GM20000 (cell line): ENCODE measurements at regions not wholly inside any gene's neighbourhood (a gene's known extent, or its start where the extent isn't known, plus 50 kb on each side); places are given as distances from the start of the nearest gene placed in this dataset.
"Not testable (repeated sequence)": the region's sequence is repeated elsewhere in the genome, so short reads cannot be mapped to it uniquely, and the experiment has no call there.

Experiments
- DNase-seq: peaks from one replicate; pipeline ENCODE4 v3.0.0; 2012; ENCODE audit warnings: low spot score
- CTCF ChIP-seq: IDR thresholded peaks from 2 replicates; pipeline ENCODE4 v1.5.1; 2012; ENCODE audit warnings: mild to moderate bottlenecking, control low read depth; ENCODE audit errors: extremely low read depth, missing control alignments

GRCh38 chr2:187627153-187627552 is 72.9 kb upstream of the TFPI start:
- DNase-seq: no peak
- TF ChIP-seq CTCF: no peak

DNA sequence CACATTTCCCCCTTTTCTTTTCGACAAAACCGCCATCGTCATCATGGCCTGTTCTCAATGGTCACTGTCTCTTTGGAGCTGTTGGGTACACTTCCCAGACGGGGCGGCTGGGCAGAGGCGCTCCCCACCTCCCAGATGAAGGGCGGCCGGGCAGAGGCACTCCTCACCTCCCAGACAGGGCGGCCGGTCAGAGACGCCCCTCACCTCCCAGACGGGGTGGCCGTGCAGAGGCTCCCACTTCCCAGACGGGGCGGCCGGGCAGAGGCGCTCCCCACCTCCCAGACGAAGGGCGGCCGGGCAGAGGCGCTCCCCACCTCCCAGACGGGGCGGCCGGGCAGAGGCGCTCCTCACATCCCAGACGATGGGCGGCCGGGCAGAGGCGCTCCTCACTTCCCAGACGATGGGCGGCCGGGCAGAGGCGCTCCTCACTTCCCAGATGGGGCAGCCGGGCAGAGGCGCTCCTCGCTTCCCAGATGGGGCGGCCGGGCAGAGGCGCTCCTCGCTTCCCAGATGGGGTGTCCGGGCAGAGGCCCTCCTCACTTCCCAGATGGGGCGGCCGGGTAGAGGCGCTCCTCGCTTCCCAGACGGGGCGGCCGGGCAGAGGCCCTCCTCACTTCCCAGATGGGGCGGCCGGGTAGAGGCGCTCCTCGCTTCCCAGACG is 82.6 kb upstream of the TFPI start:
- DNase-seq: not testable (repeated sequence)

GRCh38 chr2:187637392-187637740 is 83.1 kb upstream of the TFPI start:
- not testable (repeated sequence) for DNase-seq

DNA sequence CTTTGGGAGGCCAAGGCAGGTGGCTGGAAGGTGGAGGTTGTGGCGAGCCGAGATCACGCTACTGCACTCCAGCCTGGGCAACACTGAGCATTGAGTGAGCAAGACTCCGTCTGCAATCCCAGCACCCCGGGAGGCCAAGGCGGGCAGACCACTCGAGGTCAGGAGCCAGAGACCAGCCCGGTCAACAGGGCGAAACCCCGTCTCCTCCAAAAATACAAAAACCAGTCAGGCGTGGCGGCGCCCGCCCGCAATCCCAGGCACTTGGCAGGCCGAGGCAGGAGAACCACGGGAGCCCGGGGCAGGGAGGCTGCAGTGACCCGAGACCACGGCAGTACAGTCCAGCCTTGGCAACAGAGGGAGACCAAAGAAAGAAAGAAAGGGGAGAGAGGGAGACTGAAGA is 83.5 kb upstream of the TFPI start:
- DNase-seq: not testable (repeated sequence)

- no peak for TF ChIP-seq CTCF
Measured at GRCh38 chr2:187638840-187639239, 84.6 kb upstream of the TFPI start.

DNA sequence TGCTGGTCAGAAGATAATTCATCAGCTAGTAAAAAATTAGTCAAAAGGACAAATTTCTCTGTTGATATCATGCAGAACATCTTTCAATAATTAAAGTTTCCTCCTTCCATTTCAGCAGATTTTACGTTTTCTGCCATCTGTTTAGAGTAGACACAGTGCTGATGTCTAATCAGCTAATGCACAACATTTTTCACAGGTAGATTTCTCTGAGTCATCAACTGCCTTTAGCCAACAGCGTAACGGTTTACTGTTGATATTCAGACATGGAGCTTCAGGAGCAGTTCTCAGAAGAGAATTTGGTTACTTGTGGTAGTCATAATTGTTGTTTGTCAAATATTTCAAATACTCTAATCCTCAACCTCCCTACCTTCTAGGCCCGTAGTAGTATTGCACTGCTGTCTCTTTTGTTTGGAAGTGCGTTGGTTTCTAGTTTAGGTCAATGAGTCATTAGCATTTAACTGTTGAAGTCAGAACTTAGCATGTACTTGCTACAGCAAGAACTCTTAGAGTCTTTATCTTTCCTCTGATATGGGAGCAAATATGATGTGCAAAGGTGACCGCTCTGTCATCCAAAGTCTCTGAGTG is 86.8 kb upstream of the TFPI start:
- no peak for DNase-seq

More at GRCh38 chr2:187638840-187639239, 84.6 kb upstream of the TFPI start:
- no peak for DNase-seq

GRCh38 chr2:187642498-187642897 is 88.3 kb upstream of the TFPI start:
- DNase-seq: no peak
- TF ChIP-seq CTCF: no peak

More for the DNA sequence above, 86.8 kb upstream of the TFPI start:
- no peak for TF ChIP-seq CTCF

DNA sequence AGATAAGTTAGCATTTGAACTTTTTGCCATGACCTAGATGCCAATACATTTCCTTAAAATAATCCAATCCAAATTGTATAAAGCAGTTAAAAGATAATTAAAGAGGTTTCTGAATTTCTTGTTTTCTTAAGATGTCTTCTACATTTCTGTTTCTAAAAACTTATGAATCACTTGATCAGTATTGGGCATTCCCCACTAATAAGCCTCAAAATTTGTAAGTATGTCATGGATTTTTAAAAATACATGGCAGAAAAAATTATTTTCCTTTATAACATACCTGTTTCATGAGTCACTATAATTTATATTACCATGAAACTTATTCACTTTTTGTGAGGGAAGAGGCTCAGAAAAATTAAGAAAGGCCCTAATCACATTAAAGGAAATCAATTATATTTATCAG is 90.3 kb upstream of the TFPI start:
- DNase-seq: no peak

More for the DNA sequence above, 90.3 kb upstream of the TFPI start:
- no peak for TF ChIP-seq CTCF
